Activated CD8-positive, alpha-beta T cell treated with anti-CD3 and anti-CD28 coated beads for 36 hours (primary cell): ENCODE measurements at regions not wholly inside any gene's neighbourhood (a gene's known extent, or its start where the extent isn't known, plus 50 kb on each side); places are given as distances from the start of the nearest gene placed in this dataset.

Source experiments
- ATAC-seq: fragments of 200-7000 bp; cut with Tn5 transposase; one replicate; pipeline ENCODE4 v1.10.0; 2021; ENCODE audit warnings: mild to moderate bottlenecking, moderate library complexity
- CTCF ChIA-PET: fragments of 350-600 bp; sonication (Branson Sonifier 250); formaldehyde crosslinking; loops from one replicate; lab custom pipeline; 2021; ENCODE audit warnings: antibody characterized with exemption; lab: Charles Lee
- POLR2A ChIA-PET: fragments of 350-600 bp; sonication (Branson Sonifier 250); formaldehyde crosslinking; loops from one replicate; lab custom pipeline; 2021; ENCODE audit warnings: antibody characterized with exemption; lab: Charles Lee
- DNase-seq: peaks from one replicate; pipeline ENCODE4 v3.0.0-alpha.2; 2020
- H3K27ac Mint-ChIP-seq: one replicate; pipeline ENCODE4 v1.8.0; 2021; ENCODE audit warnings: mild to moderate bottlenecking, mixed read lengths
- H3K27me3 Mint-ChIP-seq: one replicate; pipeline ENCODE4 v1.8.0; 2021; ENCODE audit warnings: mixed read lengths
- H3K36me3 Mint-ChIP-seq: one replicate; pipeline ENCODE4 v1.8.0; 2021; ENCODE audit warnings: low read depth, mixed read lengths
- H3K4me1 Mint-ChIP-seq: one replicate; pipeline ENCODE4 v1.8.0; 2021; ENCODE audit warnings: low read depth, mixed read lengths
- H3K4me3 Mint-ChIP-seq: one replicate; pipeline ENCODE4 v1.8.0; 2021; ENCODE audit warnings: mild to moderate bottlenecking, moderate library complexity, mixed read lengths
- H3K9me3 Mint-ChIP-seq: one replicate; pipeline ENCODE4 v1.8.0; 2021; ENCODE audit warnings: mixed read lengths
- CTCF ChIP-seq: fragments of 200-600 bp; IDR thresholded peaks from one replicate; pipeline ENCODE4 v1.8.0; 2022; ENCODE audit warnings: antibody characterized with exemption, mild to moderate bottlenecking
- intact Hi-C: fragments of 100-400 bp; cut with micrococcal nuclease; formaldehyde crosslinking; loops from one replicate; pipeline ENCODE4 v1.10.0; 2022

GRCh38 chr9:135247227-135247930 is 159.9 kb downstream of the OLFM1 start:
- ChIA-PET CTCF (no interaction called here), POLR2A (no interaction called here)
- Mint-ChIP-seq H3K36me3 (no peaks in the 10 kb centered on the region), H3K4me3 (no peak overlapping the region), H3K9me3 (no peaks in the 10 kb centered on the region), H3K4me1 (no peaks in the 10 kb centered on the region), H3K27me3 (peaks cover 8% of the 10 kb centered on the region), H3K27ac (no peak overlapping the region)
- no peak for ATAC-seq
- no peak for TF ChIP-seq CTCF
- intact Hi-C loops: no loop called here
- DNase-seq: no peak

- Mint-ChIP-seq H3K9me3 (no peaks in the 10 kb centered on the region), H3K36me3 (no peaks in the 10 kb centered on the region), H3K4me3 (no peak overlapping the region), H3K27me3 (peaks cover 8% of the 10 kb centered on the region), H3K27ac (no peak overlapping the region), H3K4me1 (no peaks in the 10 kb centered on the region)
- CTCF ChIA-PET: no interaction called here
- POLR2A ChIA-PET: no interaction called here
- no peak for TF ChIP-seq CTCF
- ATAC-seq: no peak
- no peak for DNase-seq
- intact Hi-C loops: no loop called here
These were observed 160.6 kb downstream of the OLFM1 start for GRCh38 chr9:135248111-135248510.

GRCh38 chr9:135248721-135249120 is 161.3 kb downstream of the OLFM1 start:
- ATAC-seq (no peak), DNase-seq (no peak)
- no peak overlapping the region for H3K4me3 Mint-ChIP-seq
- intact Hi-C loops: no loop called here
- POLR2A ChIA-PET: no interaction called here
- CTCF ChIA-PET: no interaction called here
- H3K9me3 Mint-ChIP-seq: no peaks in the 10 kb centered on the region
- no peak for TF ChIP-seq CTCF
- no peaks in the 10 kb centered on the region for H3K4me1 Mint-ChIP-seq
- peaks cover 8% of the 10 kb centered on the region for H3K27me3 Mint-ChIP-seq
- H3K36me3 Mint-ChIP-seq: no peaks in the 10 kb centered on the region
- no peak overlapping the region for H3K27ac Mint-ChIP-seq

GRCh38 chr9:135249191-135249590 is 161.7 kb downstream of the OLFM1 start:
- Mint-ChIP-seq H3K27me3 (peaks cover 8% of the 10 kb centered on the region), H3K4me1 (no peaks in the 10 kb centered on the region), H3K27ac (no peak overlapping the region), H3K36me3 (no peaks in the 10 kb centered on the region), H3K9me3 (no peaks in the 10 kb centered on the region), H3K4me3 (no peak overlapping the region)
- ChIA-PET POLR2A (no interaction called here), CTCF (no interaction called here)
- no peak for ATAC-seq
- no peak for DNase-seq
- TF ChIP-seq CTCF: no peak
- intact Hi-C loops: no loop called here

- CTCF ChIA-PET: no interaction called here
- Mint-ChIP-seq H3K4me3 (no peak overlapping the region), H3K36me3 (no peaks in the 10 kb centered on the region), H3K4me1 (no peaks in the 10 kb centered on the region), H3K27ac (no peak overlapping the region), H3K9me3 (no peaks in the 10 kb centered on the region), H3K27me3 (peaks cover 5% of the 10 kb centered on the region)
- TF ChIP-seq CTCF: no peak
- ATAC-seq: no peak
- no peak for DNase-seq
- intact Hi-C loops: no loop called here
- POLR2A ChIA-PET: no interaction called here
These were observed 162.2 kb downstream of the OLFM1 start for GRCh38 chr9:135249711-135250110.
